Peyer's patch (tissue), 4 donors: ENCODE measurements at regions not wholly inside any gene's neighbourhood (a gene's known extent, or its start where the extent isn't known, plus 50 kb on each side); places are given as distances from the start of the nearest gene placed in this dataset.

Source experiments
- DNase-seq, 3 donors: peaks; one replicate each; pipeline ENCODE4 v3.0.0-alpha.2; 2017 to 2019
- H3K27ac ChIP-seq, 4 donors: fragments of 200-600 bp; sonication (generic); one replicate each; pipeline ENCODE4 v1.5.1; 2016 to 2019
- H3K27me3 ChIP-seq, 2 donors: fragments of 200-600 bp; sonication (generic); one replicate each; pipeline ENCODE4 v1.5.1; 2019
- H3K36me3 ChIP-seq, 3 donors: fragments of 200-600 bp; sonication (generic); one replicate each; pipeline ENCODE4 v1.5.1; 2016 to 2019
- H3K4me1 ChIP-seq, 4 donors: fragments of 200-600 bp; sonication (generic); one replicate each; pipeline ENCODE4 v1.5.1; 2016 to 2019
- H3K4me3 ChIP-seq, 4 donors: fragments of 200-600 bp; sonication (generic); 1 replicate in 3 of 4; 2 replicates in 1 of 4; pipeline ENCODE4 v1.5.1; 2016 to 2019; ENCODE audit warnings: mild to moderate bottlenecking in 1 of 4
- H3K9me3 ChIP-seq, 4 donors: fragments of 200-600 bp; sonication (generic); one replicate each; pipeline ENCODE4 v1.5.1; 2016 to 2019; ENCODE audit warnings: mild to moderate bottlenecking in 1 of 4
- POLR2A ChIP-seq, 2 donors: fragments of 450-650 bp; IDR thresholded peaks; one replicate each; pipeline ENCODE4 v1.5.1; 2017; ENCODE audit warnings: antibody characterized with exemption in 2 of 2, mild to moderate bottlenecking in 2 of 2, moderate library complexity in 2 of 2
- TF ChIP-seq, protein P1 (sequence below), 6 experiments: fragments of 450-650 bp in 4 of 6; fragments of 200-600 bp in 2 of 6; sonication (generic) in 1 of 6; IDR thresholded peaks; one replicate each; pipeline ENCODE4 v1.5.1; 2017 to 2019; ENCODE audit warnings: antibody characterized with exemption in 6 of 6, mild to moderate bottlenecking in 3 of 6, moderate library complexity in 1 of 6

DNA sequence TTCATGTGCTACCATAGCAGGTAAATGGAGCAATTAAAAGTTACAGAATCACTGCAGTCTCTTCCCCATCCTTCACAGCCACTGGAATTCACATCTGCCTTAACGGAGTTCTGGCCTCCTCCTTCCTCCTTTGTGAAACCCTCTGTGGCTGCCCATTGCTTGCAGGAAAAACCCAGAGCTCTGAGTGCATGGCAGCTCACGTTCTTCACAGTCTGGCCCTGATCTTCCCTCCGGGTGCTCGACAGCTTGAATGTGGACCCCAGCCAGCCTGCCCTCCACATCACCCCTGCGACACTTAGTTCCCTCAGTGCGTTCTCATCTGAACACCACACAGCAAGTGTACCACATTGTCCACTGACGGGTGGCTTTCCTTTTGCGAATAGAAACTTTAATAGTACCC, 63.2 kb upstream of the RUFY1 start:
- Histone ChIP-seq H3K27me3 (no peaks in the 10 kb centered on the region), H3K27ac (no peak overlapping the region), H3K4me1 (no peaks in the 10 kb centered on the region), H3K36me3 (no peaks in the 10 kb centered on the region), H3K9me3 (no peaks in the 10 kb centered on the region), H3K4me3 (no peak overlapping the region)
- DNase-seq, result no peak
- TF ChIP-seq, protein P1, sequence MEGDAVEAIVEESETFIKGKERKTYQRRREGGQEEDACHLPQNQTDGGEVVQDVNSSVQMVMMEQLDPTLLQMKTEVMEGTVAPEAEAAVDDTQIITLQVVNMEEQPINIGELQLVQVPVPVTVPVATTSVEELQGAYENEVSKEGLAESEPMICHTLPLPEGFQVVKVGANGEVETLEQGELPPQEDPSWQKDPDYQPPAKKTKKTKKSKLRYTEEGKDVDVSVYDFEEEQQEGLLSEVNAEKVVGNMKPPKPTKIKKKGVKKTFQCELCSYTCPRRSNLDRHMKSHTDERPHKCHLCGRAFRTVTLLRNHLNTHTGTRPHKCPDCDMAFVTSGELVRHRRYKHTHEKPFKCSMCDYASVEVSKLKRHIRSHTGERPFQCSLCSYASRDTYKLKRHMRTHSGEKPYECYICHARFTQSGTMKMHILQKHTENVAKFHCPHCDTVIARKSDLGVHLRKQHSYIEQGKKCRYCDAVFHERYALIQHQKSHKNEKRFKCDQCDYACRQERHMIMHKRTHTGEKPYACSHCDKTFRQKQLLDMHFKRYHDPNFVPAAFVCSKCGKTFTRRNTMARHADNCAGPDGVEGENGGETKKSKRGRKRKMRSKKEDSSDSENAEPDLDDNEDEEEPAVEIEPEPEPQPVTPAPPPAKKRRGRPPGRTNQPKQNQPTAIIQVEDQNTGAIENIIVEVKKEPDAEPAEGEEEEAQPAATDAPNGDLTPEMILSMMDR (IDR thresholded peaks at IDR 0.05), result no peak

DNA sequence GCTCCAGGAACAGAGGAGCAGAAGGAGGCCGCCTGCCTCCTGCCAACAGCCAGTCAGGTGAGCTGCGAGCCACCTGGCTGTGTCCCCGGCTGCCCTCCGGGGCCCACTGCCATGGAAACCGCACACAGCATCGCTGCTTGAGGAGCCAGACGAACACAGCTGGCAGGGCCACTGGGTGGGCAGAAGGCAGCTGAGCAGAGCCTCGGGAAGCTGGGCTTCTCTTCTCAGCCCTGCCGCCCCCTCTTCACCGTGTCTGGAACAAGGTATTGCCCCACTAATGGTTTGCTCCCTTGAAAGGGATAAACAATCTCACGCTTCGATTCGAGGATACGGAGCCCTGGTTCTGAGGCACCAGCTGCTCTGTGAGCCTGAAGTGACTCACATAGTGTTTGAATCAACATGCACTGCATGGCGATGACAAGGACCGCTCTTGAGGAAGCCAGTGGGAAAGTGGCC, 63.7 kb upstream of the RUFY1 start:
- no peaks in the 10 kb centered on the region for H3K36me3 ChIP-seq
- H3K4me3 ChIP-seq, result no peak overlapping the region
- TF ChIP-seq, protein P1 (IDR thresholded peaks at IDR 0.05), result no peak
- H3K27ac ChIP-seq, result no peak overlapping the region
- no peaks in the 10 kb centered on the region for H3K27me3 ChIP-seq
- H3K4me1 ChIP-seq, result no peaks in the 10 kb centered on the region
- no peak for DNase-seq
- H3K9me3 ChIP-seq, result no peaks in the 10 kb centered on the region

DNA sequence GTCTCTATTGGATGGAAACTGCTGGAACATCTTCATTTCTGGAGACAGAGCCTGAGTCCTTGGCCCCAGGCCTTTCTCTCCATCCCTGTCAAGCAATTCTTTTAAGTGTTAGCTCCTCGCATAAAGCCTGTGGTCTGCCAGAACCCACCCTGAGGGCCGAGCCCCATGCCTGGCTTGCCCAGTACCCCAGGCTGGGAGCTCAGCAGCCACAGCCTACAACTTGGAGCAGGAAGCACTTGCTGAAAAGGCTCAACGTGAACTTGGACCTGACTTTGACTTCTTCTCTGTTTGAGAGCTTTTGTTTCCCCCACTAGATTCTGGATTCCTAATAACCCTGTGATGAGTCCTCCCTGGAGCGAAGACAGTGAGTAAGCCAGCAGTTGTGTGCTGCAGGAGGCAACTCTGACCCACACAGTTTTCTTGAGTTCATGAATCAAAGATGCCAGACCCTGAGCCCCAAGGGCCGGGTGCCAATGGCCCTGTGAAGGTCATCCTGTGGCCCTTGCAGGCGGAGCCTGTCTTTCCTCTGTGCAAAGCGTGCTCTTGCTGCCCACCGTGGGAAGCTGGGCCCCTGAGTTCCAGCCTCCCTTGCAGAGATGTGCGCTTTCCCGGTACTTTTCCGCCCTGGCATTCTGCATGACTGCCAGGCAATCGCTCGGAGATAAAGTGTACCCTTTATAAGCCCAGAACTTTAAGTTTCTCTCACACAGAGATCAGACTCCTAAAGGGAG, 64.3 kb upstream of the RUFY1 start:
- H3K27me3 ChIP-seq, result no peaks in the 10 kb centered on the region
- no peak for TF ChIP-seq POLR2A (IDR thresholded peaks at IDR 0.05)
- TF ChIP-seq, protein P1 (IDR thresholded peaks at IDR 0.05), result no peak
- no peak for DNase-seq
- no peaks in the 10 kb centered on the region for H3K4me1 ChIP-seq
- H3K36me3 ChIP-seq, result no peaks in the 10 kb centered on the region
- no peaks in the 10 kb centered on the region for H3K9me3 ChIP-seq
- H3K27ac ChIP-seq, result no peak overlapping the region
- no peak overlapping the region for H3K4me3 ChIP-seq

DNA sequence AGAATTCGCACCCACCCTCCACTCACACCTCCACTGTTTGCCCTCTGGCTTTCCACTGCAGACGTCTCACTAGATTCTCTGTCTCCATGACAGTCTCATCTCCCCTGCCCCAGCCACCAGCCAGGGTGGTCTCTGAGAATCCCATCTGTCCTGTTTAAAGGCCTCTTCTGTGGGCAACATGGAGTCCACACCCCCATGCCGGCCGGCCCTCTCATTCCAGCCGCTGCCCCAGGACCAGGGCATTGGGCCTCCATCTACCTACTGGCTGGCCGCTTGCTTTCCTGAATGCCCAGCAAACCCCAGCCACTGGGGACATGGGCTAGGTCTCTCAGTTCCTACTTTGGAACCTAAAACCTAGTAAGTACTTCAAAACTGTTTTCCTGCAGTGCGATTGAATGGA, 65.6 kb upstream of the RUFY1 start:
- Histone ChIP-seq H3K27me3 (no peaks in the 10 kb centered on the region), H3K27ac (no peak overlapping the region), H3K36me3 (no peaks in the 10 kb centered on the region), H3K4me3 (no peak overlapping the region), H3K4me1 (no peaks in the 10 kb centered on the region), H3K9me3 (no peaks in the 10 kb centered on the region)
- no peak for DNase-seq
- TF ChIP-seq, protein P1 (IDR thresholded peaks at IDR 0.05), result no peak
- no peak for TF ChIP-seq POLR2A (IDR thresholded peaks at IDR 0.05)

DNA sequence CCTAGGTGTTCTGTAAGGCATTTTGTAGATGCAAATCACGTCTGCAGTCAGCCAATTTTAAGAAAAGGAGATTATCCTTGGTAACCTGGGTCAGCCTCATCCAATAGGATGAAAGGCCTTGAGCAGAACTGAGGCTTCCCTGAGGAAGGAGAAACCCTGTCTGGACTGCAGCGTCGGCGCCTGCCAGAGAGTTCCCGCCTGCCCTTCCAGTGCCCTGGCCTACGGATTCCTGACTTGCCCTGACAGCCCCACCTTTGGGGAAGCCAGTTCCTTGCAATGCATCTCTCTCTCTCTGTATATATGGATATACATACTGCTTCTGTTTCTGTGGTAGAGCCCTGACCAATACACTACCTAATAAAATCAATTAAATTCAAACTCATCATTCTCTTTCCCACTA, 66.2 kb upstream of the RUFY1 start:
- Histone ChIP-seq H3K4me1 (no peaks in the 10 kb centered on the region), H3K9me3 (no peaks in the 10 kb centered on the region), H3K4me3 (no peak overlapping the region), H3K27me3 (no peaks in the 10 kb centered on the region), H3K27ac (no peak overlapping the region), H3K36me3 (no peaks in the 10 kb centered on the region)
- no peak for TF ChIP-seq POLR2A (IDR thresholded peaks at IDR 0.05)
- TF ChIP-seq, protein P1 (IDR thresholded peaks at IDR 0.05), result no peak
- no peak for DNase-seq

DNA sequence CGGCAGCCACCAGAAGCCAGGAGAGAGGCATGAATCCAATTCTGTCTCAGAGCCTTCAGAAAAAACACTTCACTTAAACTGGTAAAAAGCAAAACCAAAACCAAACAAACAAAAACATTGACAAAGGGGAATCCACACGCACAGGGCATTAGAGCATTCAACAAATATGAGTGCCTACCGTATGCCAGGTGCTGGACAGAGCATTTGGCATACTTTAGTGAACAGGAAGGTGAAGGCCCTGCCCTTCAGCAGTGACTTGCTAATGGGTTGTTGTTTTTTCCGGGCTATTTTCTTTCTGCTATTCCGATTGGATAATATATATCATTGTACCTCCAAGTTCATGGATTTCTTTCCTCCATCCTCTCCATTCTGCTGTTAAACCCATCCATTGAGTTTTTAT, 71.7 kb upstream of the RUFY1 start:
- Histone ChIP-seq H3K9me3 (no peaks in the 10 kb centered on the region), H3K27ac (no peak overlapping the region), H3K4me3 (no peak overlapping the region), H3K4me1 (no peaks in the 10 kb centered on the region), H3K27me3 (no peaks in the 10 kb centered on the region), H3K36me3 (no peaks in the 10 kb centered on the region)
- DNase-seq, result no peak
- TF ChIP-seq POLR2A (IDR thresholded peaks at IDR 0.05), result no peak
- TF ChIP-seq, protein P1 (IDR thresholded peaks at IDR 0.05), result no peak
